GM18909 (cell line): ENCODE measurements at regions not wholly inside any gene's neighbourhood (a gene's known extent, or its start where the extent isn't known, plus 50 kb on each side); places are given as distances from the start of the nearest gene placed in this dataset.
"Not testable (repeated sequence)": the region's sequence is repeated elsewhere in the genome, so short reads cannot be mapped to it uniquely, and the experiment has no call there.

Experiments
- ATAC-seq: cut with Tn5 transposase; IDR thresholded peaks from one replicate; pipeline ENCODE4 v1.9.1; 2021; ENCODE audit warnings: mild to moderate bottlenecking; ENCODE audit not compliant: unreplicated experiment, poor library complexity

DNA sequence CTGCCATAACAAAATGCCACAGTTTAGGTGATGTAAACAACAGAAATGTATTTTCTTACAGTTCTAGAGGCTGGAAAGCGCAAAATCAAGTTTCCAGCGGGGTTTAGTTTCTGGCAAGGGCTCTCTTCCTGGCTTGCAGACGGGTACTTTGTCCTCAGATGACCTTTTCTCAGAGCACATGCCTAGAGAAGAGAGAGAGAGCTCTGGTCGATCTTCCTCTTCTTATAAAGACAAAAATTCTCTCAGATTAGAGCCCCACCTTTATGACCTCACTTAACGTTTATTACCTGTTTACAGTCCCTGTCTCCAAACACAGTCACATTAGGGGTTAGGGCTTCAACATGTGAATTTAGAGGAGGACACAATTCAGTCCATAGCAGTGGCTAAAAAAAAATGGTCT, 119.7 kb downstream of the CETN3 start:
- ATAC-seq: no peak

DNA sequence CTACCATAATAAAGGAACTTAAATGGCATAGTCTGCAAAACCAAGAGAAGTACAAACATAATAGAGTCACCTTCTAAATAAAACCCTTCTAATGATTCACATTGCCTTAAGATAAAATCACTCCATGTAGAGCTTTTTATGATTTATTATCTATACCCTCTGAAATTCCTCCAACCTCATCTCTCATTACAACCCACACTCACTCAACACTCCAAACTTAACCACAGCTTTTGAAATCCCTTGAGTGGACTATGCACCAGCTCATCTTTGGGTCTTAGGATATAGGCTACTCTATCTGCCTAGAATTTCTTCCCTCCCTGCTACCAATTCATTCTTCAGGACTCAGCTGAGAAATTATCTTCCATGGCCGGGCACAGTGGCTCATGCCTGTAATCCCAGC, 122.5 kb downstream of the CETN3 start:
- no peak for ATAC-seq

DNA sequence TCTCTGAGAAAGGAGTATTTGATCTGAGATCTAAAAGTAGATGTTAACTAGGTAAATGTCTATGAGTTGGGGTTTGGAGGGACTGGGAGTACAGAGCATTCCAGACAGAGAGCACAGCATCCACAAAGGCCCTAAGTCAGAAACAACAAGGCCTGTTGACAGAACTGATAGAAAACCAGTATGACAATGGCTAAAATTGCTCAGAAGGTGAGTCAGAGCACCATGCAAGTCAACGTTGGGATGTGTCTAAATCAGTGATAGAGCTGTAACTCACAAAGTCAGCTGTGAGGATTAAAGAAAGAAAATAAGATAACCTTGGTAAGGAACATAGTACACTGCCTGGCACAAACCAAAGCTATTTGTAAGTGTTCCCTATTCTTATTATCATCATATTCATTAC, 124.0 kb downstream of the CETN3 start:
- no peak for ATAC-seq

DNA sequence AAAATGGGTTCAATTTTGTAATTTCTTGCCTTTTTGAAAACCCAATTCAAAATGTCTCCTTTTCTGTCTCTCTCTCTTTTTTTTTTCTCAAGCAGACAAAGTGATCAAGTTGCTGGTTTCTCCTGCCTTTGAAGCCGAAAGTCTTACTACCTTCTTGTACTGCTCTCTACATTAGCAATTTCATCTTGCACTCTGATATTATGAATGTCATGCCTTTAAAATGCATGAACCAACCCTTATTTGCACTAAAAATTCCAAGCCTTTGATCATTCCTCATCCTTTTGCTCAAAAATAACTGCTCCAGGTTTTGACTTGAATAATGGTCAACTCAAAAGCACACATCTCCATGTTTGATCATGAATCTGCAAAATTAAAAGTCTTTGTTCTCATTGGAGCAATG, 125.2 kb downstream of the CETN3 start:
- ATAC-seq: no peak

DNA sequence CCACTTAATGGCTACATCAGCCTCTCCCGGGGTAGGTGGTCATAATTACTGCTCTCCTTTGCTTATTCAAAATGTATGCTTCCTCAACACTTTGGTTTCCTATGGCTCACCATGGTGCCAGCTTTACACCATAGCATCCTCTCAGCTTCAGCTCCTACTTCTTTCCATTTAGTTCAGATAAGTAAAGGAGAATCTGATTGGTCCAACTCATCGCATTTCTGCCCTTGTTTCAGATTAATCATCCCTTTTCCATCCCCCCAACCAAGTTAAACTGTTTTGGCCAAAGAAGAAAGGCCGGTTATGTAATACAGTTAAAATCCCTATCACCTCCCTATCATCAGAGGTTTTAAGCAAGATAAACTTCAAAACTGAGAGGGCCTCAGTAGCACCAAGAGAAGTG, 130.5 kb downstream of the CETN3 start:
- no peak for ATAC-seq

DNA sequence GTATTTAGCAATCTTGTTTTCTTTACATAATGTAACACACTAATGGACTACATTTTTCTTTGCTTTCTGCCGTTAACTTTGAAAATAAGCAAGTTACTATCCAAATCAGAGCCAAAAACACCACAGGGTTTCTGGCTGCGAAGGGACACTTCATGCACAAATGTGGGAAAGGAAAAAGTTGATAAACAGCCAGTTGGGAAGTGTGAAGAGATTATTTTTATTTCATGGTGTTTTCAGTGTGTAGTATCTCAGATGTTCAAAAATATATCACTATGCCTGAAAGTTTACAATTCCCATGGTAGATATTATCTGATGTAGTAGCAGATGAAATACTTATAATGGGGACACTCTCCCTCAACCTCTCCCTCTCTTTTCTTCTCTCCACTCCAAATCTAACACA, 135.3 kb downstream of the CETN3 start:
- ATAC-seq: no peak

DNA sequence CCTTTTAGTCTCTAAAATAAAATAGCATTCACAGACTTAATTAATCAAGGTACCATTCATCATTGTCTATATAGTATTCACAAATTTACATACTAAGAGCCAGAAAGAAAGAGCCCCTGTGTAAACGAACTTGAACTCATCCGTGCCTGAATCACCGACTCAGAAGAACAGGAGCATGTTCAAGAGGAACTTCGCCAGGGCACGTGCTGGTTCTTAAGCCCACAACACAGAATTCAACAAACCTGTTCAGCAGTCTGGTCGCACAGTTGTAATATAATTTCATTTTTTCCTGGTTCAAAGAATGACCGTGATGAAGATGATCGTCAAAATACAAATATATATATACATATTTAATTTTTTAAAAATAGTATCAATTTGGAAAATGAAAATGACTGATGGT, 141.9 kb downstream of the CETN3 start:
- no peak for ATAC-seq

DNA sequence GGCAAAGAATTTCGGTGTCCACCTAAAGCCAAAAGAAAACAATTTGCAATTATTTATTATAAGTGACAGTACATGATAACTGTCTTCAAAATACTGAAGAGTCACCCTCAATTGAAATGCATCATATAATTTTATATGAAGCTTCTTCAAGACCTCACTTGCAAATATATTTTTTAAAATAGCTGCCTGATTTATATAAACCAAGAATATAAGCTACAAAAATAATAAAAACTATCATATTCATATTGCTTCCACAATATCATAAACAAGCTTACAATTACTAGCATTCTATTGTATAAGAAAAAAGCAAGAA, 144.1 kb downstream of the CETN3 start:
- no peak for ATAC-seq

DNA sequence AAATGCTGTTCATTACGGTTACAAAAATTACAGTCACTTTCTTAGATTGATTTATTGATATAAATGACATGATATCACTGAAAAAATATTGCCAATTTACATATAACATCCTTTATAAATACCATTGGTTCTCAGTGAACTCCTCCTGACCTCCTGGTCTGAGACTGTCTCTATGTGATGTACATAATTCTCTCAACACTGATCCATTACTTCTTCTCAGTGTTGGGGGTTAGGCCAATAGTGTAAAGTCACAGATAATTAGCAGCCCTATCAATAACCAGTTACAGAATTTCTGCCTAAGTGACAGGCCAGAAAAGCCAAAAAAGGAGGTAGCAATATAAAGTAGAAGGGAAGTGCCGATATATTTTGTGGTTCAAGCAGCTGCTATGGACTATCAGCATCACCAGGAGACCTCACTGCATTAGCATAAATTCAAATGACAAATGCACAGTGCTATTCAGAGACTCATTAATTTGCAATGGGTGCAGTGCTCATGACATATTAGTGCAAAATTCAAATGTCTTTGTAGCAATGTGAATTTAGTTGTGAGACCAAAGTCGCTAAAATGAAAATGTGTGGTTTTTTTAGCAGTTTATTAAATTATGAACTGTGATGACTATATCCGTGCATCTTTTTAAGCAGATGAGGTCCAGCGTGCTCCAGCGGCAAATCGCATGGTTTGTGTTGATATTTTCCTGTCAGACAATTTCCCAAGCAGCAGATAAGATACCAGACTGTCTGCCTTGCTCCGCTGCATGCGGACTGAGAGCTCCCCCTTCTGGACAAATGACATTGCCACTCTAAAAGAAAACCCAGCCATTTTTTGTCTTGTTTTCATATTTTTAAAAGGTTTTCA, 144.6 kb downstream of the CETN3 start:
- ATAC-seq: peak; percentile 75

DNA sequence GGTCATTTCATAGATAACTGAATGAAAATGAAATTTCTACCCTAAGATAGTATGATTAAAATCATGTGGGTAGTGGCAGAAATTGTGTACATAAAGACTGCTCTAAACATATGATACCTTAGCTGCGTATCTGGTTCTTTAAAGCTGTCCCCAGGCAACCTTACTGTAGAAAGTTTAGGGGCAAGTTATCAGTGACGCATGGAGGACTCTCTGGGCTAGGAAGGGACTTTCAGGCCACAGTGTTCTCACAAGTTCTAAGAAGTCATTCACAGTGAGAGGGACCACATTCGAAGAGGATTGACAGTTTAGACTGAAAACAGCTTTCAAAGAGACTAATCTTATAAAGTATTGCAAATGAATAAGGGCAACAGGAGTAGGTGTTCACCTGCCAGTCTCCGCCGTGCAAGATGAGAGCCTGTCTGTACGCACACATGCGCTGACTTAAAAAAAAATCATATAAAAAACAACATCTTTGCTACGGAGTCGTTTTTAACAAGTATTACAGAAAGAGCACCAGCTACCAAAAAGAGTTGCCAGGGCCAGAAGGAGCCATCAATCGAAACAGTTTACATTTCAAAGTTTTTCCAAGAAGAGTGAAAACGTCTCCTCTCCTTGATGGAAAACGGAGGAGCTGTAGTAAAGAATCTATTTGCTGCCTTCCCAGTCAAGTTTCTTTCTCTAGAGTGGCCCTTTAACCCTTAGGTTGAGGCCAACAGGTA, 146.3 kb downstream of the CETN3 start:
- ATAC-seq: no peak

DNA sequence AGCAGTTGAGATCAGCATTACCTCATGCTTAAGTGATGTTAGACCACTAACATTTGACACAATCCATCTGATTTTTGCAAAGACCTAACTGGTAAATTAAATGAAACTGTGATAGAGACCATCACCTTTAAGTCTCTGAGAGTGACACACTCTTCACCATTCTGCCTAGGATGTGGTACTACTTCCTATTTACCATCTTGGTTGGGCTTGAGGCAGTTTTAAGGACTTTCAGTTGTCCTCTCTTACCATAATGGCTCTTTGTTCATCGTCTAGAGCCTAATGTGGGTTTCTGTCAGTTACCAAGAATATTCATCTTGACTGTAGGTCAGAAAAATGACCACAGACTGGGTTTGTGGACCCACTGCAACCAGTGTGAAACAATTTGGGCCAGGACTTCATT, 158.1 kb downstream of the CETN3 start:
- no peak for ATAC-seq

DNA sequence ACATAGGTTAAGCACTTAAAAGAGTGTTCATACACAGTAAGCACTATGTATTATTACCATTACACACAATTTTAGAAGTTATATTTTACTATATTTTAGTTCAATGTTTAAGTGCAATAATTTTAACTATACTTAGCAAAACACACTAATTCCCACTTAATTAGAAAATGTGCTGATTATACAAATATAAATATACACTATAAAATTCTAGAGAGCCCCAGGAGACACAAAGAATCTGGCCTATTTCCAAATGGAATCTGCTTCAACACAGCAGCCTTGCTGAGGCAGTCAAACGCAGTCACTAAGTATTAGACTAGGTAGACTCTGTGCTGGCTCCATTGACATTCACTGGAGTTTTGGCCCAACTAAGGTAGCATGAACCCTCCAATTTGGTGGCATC, 160.9 kb downstream of the CETN3 start:
- no peak for ATAC-seq

DNA sequence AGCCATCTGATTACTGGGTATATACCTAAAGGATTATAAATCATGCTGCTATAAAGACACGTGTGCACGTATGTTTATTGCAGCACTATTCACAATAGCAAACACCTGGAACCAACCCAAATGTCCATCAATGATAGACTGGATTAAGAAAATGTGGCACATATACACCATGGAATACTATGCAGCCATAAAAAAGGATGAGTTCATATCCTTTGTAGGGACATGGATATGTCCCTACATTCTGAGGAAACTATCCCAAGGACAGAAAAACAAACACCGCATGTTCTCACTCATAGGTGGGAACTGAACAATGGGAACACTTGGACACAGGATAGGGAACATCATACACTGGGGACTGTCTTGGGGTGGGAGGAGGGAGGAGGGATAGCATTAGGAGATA, 165.7 kb downstream of the CETN3 start:
- ATAC-seq: not testable (repeated sequence)

DNA sequence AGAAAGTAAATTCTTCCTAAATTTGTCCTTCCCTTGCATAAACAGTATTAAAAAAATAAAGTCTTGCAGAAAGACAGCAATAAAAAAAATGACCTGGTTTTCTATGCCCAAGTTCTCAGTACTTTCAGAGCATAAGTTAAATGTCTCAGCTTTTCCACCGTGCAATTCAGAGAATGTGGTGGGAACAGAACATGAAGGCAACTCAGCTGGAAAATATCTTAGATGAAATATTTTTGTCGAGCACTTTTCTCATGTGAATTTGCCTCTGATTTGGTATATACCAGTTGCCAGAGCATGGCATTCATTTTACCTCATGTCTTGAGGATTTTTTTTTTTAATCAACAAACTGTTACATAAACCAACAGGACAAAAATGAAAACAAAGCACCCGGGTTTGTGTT, 176.1 kb downstream of the CETN3 start:
- no peak for ATAC-seq

DNA sequence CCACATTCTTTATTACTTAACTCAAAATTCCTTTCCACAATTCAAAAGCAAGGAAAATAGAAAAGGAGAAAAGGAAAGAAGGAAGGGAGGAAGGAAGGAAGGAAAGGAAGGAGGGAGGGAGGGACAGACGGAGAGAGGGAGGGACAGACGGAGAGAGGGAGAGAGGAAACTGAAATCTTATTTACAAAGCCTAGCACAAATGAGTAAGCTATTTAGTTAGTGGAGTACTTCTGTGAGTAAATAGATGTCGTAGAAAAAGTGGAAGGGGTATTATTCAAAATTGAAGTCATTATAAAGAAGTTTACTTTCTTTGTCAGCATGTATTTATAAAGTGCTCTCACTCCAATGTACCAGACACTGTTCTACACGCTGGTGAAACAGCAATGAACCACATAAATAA, 177.9 kb downstream of the CETN3 start:
- ATAC-seq: no peak

DNA sequence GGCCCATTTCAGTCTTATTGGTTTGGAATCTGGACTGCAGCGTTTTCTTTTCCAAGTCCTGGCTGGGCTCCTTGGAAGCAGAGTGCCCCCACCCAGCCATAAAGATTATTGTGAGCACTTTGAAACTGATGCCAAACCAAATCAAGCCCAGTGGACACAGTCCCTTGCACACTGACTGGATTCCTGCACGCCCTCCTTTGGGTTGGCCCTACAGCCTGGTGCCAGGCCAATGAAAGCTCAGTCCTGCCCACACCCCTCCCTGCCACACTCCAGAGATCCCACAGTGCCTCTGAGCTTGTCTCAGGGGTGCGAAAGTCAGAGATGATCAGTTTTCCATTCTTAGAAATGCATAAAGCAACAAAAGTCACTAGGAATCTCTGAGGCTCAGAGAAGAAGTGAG, 181.9 kb downstream of the CETN3 start:
- ATAC-seq: no peak

DNA sequence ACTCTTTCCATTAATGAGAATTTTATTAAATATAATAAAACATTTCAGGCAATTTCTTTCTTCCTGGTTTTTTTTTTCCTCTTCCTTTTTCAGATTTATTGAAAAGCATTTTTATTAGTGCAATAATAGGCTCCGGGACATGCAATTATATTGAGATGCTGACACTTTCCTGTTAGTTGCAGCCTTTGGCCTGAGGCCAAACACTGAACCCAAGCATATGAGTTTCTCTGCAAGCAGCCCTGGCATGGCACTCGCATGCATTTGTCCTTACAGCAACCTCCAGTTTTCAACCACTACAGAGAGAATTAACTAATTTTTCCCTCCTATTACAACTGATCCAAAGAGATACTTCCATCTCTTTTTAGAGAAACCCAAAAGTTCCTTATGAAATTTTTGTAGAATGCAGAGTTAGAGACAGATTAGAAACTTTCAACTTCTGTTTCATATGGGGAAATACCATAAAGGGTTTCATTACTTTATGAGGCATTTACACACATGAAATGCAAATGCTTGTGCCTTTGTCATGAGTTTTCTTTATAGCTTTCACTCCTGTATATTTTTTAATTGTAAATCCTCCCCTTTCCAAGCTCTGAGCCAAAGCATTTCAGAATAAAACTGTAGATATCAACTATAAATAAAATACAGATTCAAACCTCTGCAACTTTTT, 183.0 kb downstream of the CETN3 start:
- no peak for ATAC-seq

DNA sequence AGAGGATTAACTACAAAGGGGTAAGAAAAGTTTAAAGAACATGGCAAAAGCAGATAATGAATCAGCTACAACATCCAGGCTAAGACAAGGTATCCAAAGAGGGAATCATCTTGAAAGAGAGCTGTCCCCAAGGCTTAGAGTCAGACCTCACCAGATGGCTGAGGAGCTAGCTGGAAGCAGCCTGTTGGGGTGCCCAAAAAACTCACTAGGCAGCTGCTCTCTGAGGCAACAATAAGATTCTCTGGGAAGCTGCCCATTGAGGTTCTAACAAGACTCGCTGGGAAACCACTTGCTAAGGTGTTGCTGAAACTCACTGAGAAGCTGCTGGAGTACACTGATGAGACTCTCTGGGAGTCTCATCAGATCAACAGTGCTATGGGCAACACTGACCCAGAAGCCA, 185.2 kb downstream of the CETN3 start:
- ATAC-seq: no peak

DNA sequence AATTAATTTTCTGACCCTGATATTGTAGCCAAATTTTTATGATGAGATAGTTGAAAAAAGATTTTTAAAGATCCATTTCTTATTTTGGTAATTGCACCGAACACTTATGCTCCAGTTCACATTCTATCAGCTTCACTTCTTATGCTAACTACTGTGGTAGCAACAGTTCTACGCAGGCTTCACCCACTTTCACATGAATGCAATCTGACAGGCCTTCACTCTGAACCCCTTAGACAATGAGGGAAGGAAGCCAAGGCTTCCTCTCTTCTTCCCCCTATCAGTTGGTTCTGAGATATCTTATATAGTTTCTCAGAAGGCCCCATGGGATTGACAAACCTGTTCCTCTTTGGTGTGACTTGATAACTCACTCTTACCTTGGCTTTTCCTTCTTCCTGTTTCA, 185.8 kb downstream of the CETN3 start:
- ATAC-seq: no peak

DNA sequence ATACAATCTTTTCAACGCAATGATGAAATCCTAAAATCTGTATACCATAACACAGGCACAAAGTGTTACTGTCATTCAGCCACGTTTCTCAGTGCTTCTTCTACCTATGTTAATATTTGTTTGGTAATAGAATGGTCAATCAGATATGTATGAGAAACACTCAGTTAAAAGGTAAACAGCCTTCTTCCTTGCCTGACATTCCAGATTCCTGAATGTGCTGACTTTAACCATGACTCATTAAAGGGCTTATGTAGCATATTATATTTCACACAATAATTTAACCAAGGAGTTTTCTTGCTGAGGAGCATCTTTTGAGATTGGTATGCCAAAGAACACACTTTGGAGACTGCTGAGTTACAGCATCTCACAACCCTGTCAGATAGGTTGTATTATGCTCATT, 187.6 kb downstream of the CETN3 start:
- no peak for ATAC-seq

DNA sequence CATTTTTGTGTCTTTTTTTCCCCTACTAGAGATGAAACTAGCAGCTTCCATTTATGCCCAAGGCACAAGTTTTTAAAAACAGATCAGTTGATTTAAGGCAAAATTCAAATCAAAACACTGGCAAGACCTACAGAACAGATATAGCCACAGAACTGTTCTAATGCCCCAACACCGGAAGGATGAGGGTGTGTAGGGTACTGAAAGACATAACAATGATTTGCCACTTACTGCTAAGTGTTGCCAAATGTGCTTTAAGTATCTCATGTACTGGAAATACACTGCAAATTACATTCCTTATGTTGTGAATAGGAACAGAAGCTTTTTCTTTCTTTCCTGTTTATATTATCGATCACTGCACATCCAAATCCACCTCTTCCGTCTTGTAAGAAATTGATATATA, 189.0 kb downstream of the CETN3 start:
- no peak for ATAC-seq

DNA sequence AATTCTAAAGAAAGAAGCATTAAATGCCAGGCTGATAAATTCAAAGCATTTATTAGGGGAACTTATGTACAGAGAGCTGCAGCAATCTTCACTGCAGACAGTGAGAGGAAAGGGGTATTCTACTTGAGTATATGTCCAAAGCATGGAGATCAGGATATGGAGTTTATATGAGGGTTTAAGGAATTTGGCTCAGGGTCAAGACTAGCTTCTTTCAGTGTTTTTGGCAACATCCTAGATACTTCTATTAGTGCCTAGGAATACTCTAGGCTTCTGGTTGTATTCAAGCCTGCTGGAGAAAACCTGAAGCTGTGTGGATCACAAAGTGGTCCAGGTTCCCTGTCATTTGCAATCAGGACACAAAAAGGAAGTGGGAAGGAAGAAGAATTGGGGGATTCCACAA, 194.6 kb downstream of the CETN3 start:
- ATAC-seq: no peak
